Progenitor cell of endocrine pancreas (in vitro differentiated cells): ENCODE measurements at regions not wholly inside any gene's neighbourhood (a gene's known extent, or its start where the extent isn't known, plus 50 kb on each side); places are given as distances from the start of the nearest gene placed in this dataset.

ENCODE experiments used
- DNase-seq: peaks from one replicate; pipeline ENCODE4 v3.0.0; 2021; ENCODE audit warnings: low spot score; ENCODE audit not compliant: unreplicated experiment
- H3K27ac Mint-ChIP-seq: 2 replicates; pipeline ENCODE4 v1.8.0; 2021; ENCODE audit warnings: mild to moderate bottlenecking, moderate library complexity, mixed read lengths
- H3K27me3 Mint-ChIP-seq: 2 replicates; pipeline ENCODE4 v1.8.0; 2021; ENCODE audit warnings: mixed read lengths
- H3K36me3 Mint-ChIP-seq: 2 replicates; pipeline ENCODE4 v1.8.0; 2022; ENCODE audit warnings: mixed read lengths; ENCODE audit not compliant: insufficient read depth
- H3K4me1 Mint-ChIP-seq: 2 replicates; pipeline ENCODE4 v1.8.0; 2021; ENCODE audit warnings: low read depth, mixed read lengths
- H3K4me3 Mint-ChIP-seq: 2 replicates; pipeline ENCODE4 v1.8.0; 2021; ENCODE audit warnings: low read depth, mild to moderate bottlenecking, moderate library complexity, mixed read lengths
- H3K9me3 Mint-ChIP-seq: 2 replicates; pipeline ENCODE4 v1.8.0; 2021; ENCODE audit warnings: low read depth, mixed read lengths
- CTCF ChIP-seq: fragments of 200-600 bp; sonication (generic); IDR thresholded peaks from one replicate; pipeline ENCODE4 v1.5.0; 2021; ENCODE audit warnings: antibody characterized with exemption, mild to moderate bottlenecking; ENCODE audit not compliant: unreplicated experiment

DNA sequence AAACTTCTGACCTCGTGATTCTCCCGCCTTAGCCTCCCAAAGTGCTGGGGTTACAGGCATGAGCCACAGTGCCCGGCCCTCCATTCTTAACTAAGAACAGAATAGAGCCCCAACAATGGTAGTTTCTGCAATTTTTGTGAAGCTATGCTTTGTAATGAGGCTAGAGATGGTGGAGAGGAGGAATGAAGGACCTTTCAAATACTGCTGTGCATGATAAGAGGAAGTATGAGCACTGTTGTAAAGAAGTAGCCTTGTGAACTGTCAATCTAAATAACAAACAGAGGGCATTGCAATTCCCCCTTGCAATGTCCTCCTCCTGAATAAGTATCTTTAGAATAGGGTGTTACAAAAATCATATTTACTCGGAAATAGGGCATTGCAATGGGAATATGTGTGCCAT, 70.2 kb downstream of the EVX1 start:
- H3K4me1 Mint-ChIP-seq: peaks cover 10% of the 10 kb centered on the region
- TF ChIP-seq CTCF: no peak
- H3K9me3 Mint-ChIP-seq: no peaks in the 10 kb centered on the region
- no peaks in the 10 kb centered on the region for H3K36me3 Mint-ChIP-seq
- H3K4me3 Mint-ChIP-seq: no peak overlapping the region
- no peak overlapping the region for H3K27ac Mint-ChIP-seq
- H3K27me3 Mint-ChIP-seq: peaks cover 4% of the 10 kb centered on the region
- no peak for DNase-seq

GRCh38 chr7:27314111-27314510, 71.5 kb downstream of the EVX1 start:
- Mint-ChIP-seq H3K9me3 (peaks cover 6% of the 10 kb centered on the region), H3K4me3 (no peak overlapping the region), H3K4me1 (peaks cover 10% of the 10 kb centered on the region), H3K27ac (peak overlapping the region; percentile 10), H3K36me3 (no peaks in the 10 kb centered on the region), H3K27me3 (peaks cover 4% of the 10 kb centered on the region)
- no peak for DNase-seq
- no peak for TF ChIP-seq CTCF

GRCh38 chr7:27315066-27315465, 72.5 kb downstream of the EVX1 start:
- H3K9me3 Mint-ChIP-seq: peaks cover 11% of the 10 kb centered on the region
- H3K27me3 Mint-ChIP-seq: peaks cover 4% of the 10 kb centered on the region
- H3K4me3 Mint-ChIP-seq: no peak overlapping the region
- TF ChIP-seq CTCF: no peak
- DNase-seq: no peak
- no peak overlapping the region for H3K27ac Mint-ChIP-seq
- H3K4me1 Mint-ChIP-seq: peaks cover 10% of the 10 kb centered on the region
- H3K36me3 Mint-ChIP-seq: no peaks in the 10 kb centered on the region

DNA sequence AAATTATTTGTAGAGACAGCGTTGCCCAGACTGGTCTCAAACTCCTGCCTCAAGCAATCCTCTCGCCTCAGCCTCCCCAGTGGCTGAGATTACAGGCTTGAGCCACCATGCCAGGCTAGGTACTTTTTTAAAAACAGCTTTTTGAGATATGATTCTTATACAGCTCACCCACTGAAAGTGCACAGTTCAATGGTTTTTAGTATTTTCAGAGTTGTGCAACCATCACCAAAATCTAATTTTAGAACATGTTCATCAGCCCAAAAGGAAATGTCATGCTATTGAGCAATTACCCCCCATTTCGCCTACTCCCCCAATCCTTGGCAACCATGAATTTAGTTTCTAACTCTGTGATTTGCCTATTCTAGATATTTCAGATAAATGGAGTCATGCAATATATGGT, 73.7 kb downstream of the EVX1 start:
- no peak for TF ChIP-seq CTCF

DNA sequence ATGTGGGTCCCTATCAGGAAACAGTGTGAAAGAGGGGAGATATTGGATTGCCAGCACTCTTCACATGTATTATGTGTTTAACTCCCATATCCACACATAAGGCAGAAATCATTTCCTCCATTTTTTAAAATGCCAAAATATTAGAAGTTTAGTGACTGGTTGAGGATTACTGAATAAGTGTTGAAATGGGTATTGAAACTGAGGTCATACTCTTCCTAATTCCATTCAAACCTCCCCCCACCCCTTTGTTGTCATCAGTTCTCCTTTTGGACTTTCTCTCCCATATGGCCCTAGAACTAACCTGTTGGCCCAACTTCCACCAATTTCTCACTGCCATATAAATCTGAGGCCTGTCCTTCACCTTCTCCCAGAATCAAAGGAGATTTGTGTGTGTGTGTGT, 81.6 kb downstream of the EVX1 start:
- Mint-ChIP-seq H3K36me3 (no peaks in the 10 kb centered on the region), H3K4me3 (no peak overlapping the region), H3K27me3 (peaks cover 4% of the 10 kb centered on the region), H3K27ac (no peak overlapping the region), H3K4me1 (no peaks in the 10 kb centered on the region), H3K9me3 (peaks cover 4% of the 10 kb centered on the region)
- no peak for TF ChIP-seq CTCF
- no peak for DNase-seq

More for the DNA sequence above, 73.7 kb downstream of the EVX1 start:
- no peak for DNase-seq
- H3K36me3 Mint-ChIP-seq: no peaks in the 10 kb centered on the region
- H3K9me3 Mint-ChIP-seq: peaks cover 11% of the 10 kb centered on the region
- H3K27ac Mint-ChIP-seq: no peak overlapping the region
- H3K4me3 Mint-ChIP-seq: no peak overlapping the region
- peaks cover 10% of the 10 kb centered on the region for H3K4me1 Mint-ChIP-seq
- peaks cover 4% of the 10 kb centered on the region for H3K27me3 Mint-ChIP-seq

GRCh38 chr7:27329909-27330308, 87.3 kb downstream of the EVX1 start:
- no peak overlapping the region for H3K27ac Mint-ChIP-seq
- peaks cover 4% of the 10 kb centered on the region for H3K27me3 Mint-ChIP-seq
- H3K36me3 Mint-ChIP-seq: peaks cover 2% of the 10 kb centered on the region
- no peak for DNase-seq
- no peaks in the 10 kb centered on the region for H3K4me1 Mint-ChIP-seq
- peak; percentile 12 for TF ChIP-seq CTCF
- no peak overlapping the region for H3K4me3 Mint-ChIP-seq
- H3K9me3 Mint-ChIP-seq: peaks cover 11% of the 10 kb centered on the region
